ENCODE measurements at regions not wholly inside any gene's neighbourhood (a gene's known extent, or its start where the extent isn't known, plus 50 kb on each side); places are given as distances from the start of the nearest gene placed in this dataset.

GRCh38 chr6:18785810-18786490, 398.8 kb downstream of the RNF144B start:
- no peak for DNase-seq

- peak; percentile 83 for DNase-seq
Observed at GRCh38 chr6:18792866-18793265, 405.7 kb downstream of the RNF144B start.

GRCh38 chr6:18795726-18796125, 408.6 kb downstream of the RNF144B start:
- no peak for DNase-seq

- no peak for DNase-seq
Observed at GRCh38 chr6:18820725-18821124, 433.6 kb downstream of the RNF144B start.

GRCh38 chr6:18823782-18824386, 436.7 kb downstream of the RNF144B start:
- DNase-seq = no peak

- DNase-seq = peak; percentile 67
Observed at GRCh38 chr6:18829272-18829870, 442.2 kb downstream of the RNF144B start.

DNA sequence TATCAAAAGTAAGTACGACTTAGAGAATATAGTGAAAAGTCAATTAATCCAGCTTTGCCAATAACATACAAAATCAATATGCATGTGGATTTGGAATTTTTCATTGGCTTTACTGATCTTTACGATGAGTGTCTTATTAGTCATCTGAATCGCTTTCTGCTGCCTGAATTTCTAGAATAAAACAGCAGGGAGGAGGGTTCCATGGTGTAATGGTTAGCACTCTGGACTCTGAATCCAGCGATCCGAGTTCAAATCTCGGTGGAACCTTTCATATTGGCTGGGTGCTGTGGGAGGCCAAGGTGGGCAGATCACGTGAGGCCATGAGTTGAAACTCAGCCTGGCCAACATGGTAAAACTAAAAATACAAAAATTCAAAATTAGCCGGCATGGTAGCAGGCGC, 448.8 kb downstream of the RNF144B start:
- no peak for DNase-seq

GRCh38 chr6:18837013-18837412, 449.9 kb downstream of the RNF144B start:
- no peak for DNase-seq

DNA sequence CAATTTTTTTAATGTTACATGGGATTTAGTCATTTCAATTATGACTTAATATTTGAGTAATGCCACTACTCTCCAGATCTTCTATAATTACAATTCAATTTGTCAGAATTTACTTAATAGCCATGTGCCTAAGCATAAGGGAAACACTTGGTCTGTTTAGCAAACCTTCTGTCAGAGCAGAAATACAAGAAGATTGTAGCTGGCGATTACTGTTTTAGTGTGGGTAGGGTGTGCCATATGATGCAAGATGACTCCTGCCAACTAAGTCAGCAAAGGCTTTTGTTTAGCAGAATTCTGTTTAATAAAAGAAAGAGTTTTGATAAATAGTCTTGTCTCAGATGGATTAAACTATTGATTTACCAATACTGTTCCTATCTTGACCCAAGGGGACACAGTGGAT, 455.4 kb downstream of the RNF144B start:
- DNase-seq = no peak

DNA sequence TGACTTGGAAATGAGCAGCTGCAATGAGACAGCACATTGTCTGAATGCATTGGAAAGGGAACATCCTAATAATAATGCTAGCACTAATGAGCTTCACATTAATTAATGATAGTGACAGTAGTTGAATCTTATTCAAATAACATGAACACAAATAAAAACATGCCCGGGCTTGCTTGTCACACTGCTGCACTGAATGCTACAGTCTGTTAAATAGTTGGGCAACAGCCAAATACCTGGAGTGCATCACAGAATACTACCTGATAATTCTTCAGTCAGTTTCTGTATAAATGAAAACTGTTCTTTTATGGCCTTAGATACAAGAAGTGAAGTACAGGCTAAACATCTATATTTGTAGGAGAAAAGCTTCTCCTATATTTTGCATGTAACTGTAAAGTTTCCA, 458.7 kb downstream of the RNF144B start:
- DNase-seq = no peak

DNA sequence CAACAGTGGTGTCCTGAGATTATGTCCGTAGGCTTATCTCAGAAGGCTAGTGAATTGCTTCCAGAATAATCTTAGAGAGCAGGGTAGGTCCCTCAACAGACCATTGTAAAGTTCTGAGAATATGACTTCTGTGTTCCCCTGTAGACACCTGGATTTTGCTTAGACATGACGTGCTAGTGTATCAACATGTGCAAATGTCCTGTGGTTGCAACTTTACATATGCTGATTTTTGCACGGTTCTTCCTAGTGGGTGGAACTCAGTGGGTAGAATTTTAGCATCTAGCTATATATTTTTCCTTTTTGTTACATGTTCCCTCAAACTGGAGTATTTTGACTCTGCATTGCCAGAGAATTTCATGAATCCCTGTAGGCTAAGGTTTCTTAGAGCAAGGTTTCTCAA, 459.2 kb downstream of the RNF144B start:
- no peak for DNase-seq

- DNase-seq = peak; percentile 95
Observed at GRCh38 chr6:18861204-18861603, 474.1 kb downstream of the RNF144B start.

GRCh38 chr6:18883268-18883667, 496.1 kb downstream of the RNF144B start:
- no peak for DNase-seq

DNA sequence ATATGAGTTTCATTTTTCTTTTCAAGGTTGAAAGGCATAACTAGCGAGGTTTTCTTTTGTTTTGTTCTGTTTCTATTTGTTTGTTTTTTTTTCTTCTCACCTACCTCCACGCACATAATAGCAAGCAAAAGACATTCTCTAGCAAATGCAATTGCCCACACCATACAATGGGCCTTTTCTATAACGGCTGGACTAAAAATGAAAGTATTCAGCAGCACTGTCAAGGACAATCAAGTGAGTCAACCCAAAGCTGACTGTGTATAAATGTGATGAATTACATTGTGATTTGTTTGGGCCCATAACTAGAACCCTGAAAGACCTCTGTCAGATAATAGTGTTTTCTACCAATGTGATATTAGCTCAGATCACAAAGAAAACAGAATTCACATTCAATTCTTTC, 496.7 kb downstream of the RNF144B start:
- DNase-seq = no peak

DNA sequence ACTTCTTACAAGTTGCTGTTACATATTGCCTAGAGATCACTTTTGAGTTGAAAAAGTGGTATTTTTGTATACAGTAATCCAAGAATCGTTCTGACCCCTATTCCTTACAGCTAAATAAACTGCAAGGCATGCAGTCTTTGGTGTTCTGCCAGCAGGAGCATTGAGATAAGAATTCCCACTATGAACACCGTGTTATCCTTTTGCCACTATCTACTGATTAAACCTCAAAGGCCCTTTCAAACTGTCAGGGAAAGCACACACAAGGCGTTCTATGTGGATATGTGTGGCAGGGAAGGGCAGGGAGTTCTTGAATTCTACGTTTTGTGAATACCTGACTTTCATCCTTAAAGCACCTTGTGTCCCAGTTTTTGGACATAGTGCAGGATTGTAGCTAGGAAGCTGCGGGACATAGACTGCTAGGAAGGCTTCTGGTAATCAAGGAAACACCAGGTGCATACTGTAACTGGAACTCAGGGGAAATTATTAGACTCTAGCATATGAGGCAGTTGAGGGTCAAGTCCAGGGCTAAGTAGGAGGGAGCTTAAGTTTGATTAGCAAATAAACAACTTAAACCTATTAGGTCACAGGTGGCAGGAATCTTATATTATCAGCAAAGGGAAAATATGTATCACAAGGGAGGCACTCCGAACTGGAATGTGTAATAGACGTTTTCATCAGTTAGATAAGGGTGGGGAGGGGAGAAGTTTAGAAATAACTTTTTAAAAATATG, 506.6 kb downstream of the RNF144B start:
- no peak for DNase-seq

DNA sequence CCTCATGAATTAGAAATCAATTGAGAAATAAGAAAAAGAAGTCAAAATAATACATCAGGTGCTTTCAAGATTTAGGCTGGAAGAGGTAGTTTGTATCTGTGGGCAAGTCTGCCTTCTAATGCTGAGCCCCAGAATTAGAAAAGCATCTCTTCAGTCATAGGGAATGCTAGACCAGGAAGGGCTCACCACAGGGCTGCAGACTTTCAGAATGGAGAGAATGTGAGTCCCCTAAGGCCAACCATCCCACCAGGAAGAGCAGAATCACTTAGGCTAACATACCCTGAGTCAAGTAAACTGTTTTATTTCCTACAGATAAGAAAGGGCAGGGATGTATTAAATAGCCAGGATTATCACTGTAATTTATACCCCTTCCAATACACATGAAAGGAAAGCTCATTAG, 510.2 kb downstream of the RNF144B start:
- DNase-seq = no peak

DNA sequence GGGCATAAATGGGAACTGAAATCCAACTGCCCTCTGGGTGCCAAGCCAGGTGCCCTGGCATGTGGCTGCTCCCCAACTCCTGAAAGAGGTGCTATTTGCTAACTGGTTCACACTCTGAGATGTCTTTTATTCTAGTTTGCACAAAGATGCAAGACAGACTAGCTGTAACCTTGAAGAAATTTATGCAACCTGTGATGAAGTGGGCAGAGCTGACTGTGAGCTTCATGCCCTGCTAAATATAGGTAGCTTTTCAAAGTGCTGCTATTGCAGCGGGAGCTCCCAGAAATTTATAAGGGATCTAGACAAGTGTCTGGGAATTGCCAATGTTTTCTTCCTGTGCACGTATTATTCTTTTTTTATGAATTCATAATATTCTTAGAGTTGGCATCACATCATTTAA, 517.5 kb downstream of the RNF144B start:
- DNase-seq = no peak

DNA sequence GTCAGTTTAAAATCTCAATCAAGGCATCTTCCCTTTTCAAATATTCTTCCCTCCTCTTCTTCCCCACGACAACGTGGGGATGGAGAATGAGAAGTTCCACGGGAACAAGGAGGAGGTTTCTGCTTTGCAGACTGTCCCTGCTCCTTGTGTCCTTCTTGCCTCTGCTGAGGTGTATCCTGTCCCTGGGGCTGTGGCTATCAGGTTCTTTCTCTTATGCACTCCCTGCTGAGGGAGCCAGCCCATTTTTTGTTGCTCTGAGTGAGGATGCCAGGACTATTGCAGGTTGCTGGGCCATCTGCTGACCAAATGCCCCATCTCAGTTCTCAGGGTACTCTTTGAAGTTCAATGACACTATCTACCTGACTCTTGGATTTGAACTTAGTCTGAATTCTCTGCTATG, 533.6 kb downstream of the RNF144B start:
- DNase-seq = no peak

- DNase-seq = no peak
Observed at GRCh38 chr6:18931086-18931485, 543.9 kb downstream of the RNF144B start.

GRCh38 chr6:18958146-18958545, 571.0 kb downstream of the RNF144B start:
- no peak for DNase-seq

- no peak for DNase-seq
Observed at GRCh38 chr6:18961566-18961965, 574.4 kb downstream of the RNF144B start.

- DNase-seq = no peak
Observed at GRCh38 chr6:18962361-18962905, 575.3 kb downstream of the RNF144B start.

DNA sequence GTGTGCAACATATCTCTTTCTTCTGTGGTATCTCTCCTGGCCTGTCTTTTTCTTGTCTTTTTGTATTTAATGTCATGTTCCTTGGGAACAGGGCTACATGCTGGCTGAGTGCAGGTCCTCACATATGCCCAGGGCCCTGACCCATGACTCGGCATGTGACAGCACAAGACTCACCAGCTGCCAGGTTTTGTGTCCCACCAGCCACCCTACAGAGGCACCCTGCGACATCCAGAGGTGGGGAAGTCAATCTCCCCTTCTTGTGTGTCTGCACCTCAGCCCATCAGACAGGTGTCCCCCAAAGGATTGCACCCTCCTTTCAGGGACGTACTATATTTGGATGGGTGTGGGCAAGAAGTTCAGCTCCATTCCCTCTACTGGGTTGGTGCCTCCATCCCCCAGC, 576.3 kb downstream of the RNF144B start:
- DNase-seq = no peak

GRCh38 chr6:18973251-18973650, 586.1 kb downstream of the RNF144B start:
- DNase-seq = no peak

Data from NCI-H1436 treated with DMSO at 0.1 percent for 48 hours (cell line).